Uterus (tissue), 3 donors: ENCODE measurements at regions not wholly inside any gene's neighbourhood (a gene's known extent, or its start where the extent isn't known, plus 50 kb on each side); places are given as distances from the start of the nearest gene placed in this dataset.
"Not testable (repeated sequence)": the region's sequence is repeated elsewhere in the genome, so short reads cannot be mapped to it uniquely, and the experiment has no call there.

ENCODE experiments used
- DNase-seq, 2 donors: peaks; one replicate each; pipeline ENCODE4 v3.0.0-alpha.2; 2019 to 2020
- H3K27ac ChIP-seq, 2 donors: fragments of 200-600 bp; sonication (generic); 1 replicate in 1 of 2; 2 replicates in 1 of 2; pipeline ENCODE4 v1.5.1; 2016 to 2018
- H3K27me3 ChIP-seq, 2 donors: fragments of 200-600 bp; sonication (generic); one replicate each; pipeline ENCODE4 v1.5.1; 2018 to 2019; ENCODE audit warnings: control low read depth in 1 of 2
- H3K36me3 ChIP-seq, 2 donors: fragments of 200-600 bp; sonication (generic); one replicate each; pipeline ENCODE4 v1.5.1; 2019; ENCODE audit warnings: control low read depth in 1 of 2
- H3K4me1 ChIP-seq, 2 donors: fragments of 200-600 bp; sonication (generic); one replicate each; pipeline ENCODE4 v1.5.1; 2018 to 2019; ENCODE audit warnings: control low read depth in 1 of 2
- H3K4me3 ChIP-seq, 2 donors: fragments of 200-600 bp; sonication (generic); 1 replicate in 1 of 2; 2 replicates in 1 of 2; pipeline ENCODE4 v1.5.1; 2018 to 2019; ENCODE audit warnings: mild to moderate bottlenecking in 1 of 2
- H3K9me3 ChIP-seq, 2 donors: fragments of 200-600 bp; sonication (generic); one replicate each; pipeline ENCODE4 v1.5.1; 2019; ENCODE audit warnings: control low read depth in 1 of 2
- POLR2A ChIP-seq, 2 donors: fragments of 450-650 bp; IDR thresholded peaks; one replicate each; pipeline ENCODE4 v1.6.1; 2016; ENCODE audit warnings: antibody characterized with exemption in 2 of 2, mild to moderate bottlenecking in 1 of 2, moderate library complexity in 1 of 2
- intact Hi-C: fragments of 100-400 bp; cut with DNase I; formaldehyde crosslinking; loops from one replicate; pipeline ENCODE4 v1.15.1; 2023; ENCODE audit warnings: low total_unique reads
- TF ChIP-seq, protein P1 (sequence below), 4 experiments: fragments of 200-600 bp in 2 of 4; fragments of 450-650 bp in 2 of 4; sonication (generic) in 2 of 4; IDR thresholded peaks; one replicate each; pipeline ENCODE4 v1.5.1; 2016 to 2019; ENCODE audit warnings: antibody characterized with exemption in 4 of 4, mild to moderate bottlenecking in 2 of 4, moderate library complexity in 1 of 4
- donor health status: DM: yes; HTN: yes; CAD: no.

DNA sequence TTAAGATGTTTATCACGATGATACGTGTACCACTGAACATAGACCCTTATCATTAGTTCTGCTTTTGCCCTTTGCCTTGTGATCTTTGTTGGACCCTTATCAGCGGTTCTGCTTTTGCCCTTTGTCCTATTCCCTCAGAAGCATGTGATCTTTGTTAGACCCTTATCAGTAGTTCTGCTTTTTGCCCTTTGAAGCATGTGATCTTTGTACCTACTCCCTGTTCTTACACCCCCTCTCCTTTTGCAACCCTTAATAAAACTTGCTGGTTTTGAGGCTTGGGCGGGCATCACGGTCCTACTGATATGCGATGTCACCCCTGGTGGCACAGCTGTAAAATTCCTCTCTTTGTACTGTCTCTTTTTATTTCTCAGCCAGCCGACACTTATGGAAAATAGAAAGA lies 117.0 kb downstream of the SDHAF3 start:
- intact Hi-C loops, DNase-seq, H3K4me1 ChIP-seq, H3K27ac ChIP-seq, H3K27me3 ChIP-seq, H3K9me3 ChIP-seq, H3K4me3 ChIP-seq, H3K36me3 ChIP-seq: not testable (repeated sequence)

DNA sequence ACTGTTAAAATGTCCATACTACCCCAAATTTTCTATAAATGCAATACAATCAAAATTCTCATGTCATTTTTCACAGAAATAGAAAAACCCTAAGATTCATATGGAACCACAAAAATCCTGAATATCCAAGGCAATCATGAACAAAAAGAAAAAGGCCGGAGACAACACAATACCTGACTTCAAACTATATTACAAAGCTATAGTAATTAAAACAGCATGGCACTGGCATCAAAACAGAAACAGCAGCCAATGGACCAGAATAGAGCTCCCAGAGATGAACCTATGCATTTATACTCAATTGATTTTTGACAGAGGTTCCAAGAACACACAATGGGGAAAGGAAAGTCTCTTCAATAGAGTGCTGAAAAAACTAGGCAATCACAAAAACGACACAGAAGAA lies 128.8 kb downstream of the SDHAF3 start:
- TF ChIP-seq, protein P1, sequence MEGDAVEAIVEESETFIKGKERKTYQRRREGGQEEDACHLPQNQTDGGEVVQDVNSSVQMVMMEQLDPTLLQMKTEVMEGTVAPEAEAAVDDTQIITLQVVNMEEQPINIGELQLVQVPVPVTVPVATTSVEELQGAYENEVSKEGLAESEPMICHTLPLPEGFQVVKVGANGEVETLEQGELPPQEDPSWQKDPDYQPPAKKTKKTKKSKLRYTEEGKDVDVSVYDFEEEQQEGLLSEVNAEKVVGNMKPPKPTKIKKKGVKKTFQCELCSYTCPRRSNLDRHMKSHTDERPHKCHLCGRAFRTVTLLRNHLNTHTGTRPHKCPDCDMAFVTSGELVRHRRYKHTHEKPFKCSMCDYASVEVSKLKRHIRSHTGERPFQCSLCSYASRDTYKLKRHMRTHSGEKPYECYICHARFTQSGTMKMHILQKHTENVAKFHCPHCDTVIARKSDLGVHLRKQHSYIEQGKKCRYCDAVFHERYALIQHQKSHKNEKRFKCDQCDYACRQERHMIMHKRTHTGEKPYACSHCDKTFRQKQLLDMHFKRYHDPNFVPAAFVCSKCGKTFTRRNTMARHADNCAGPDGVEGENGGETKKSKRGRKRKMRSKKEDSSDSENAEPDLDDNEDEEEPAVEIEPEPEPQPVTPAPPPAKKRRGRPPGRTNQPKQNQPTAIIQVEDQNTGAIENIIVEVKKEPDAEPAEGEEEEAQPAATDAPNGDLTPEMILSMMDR (IDR thresholded peaks at IDR 0.05) = no peak
- TF ChIP-seq POLR2A (IDR thresholded peaks at IDR 0.05) = no peak
- intact Hi-C loops = no loop called here
- no peaks in the 10 kb centered on the region for H3K4me1 ChIP-seq
- no peak overlapping the region for H3K4me3 ChIP-seq
- H3K27me3 ChIP-seq = no peaks in the 10 kb centered on the region
- no peaks in the 10 kb centered on the region for H3K9me3 ChIP-seq
- no peaks in the 10 kb centered on the region for H3K36me3 ChIP-seq
- no peak for DNase-seq
- H3K27ac ChIP-seq = no peak overlapping the region

DNA sequence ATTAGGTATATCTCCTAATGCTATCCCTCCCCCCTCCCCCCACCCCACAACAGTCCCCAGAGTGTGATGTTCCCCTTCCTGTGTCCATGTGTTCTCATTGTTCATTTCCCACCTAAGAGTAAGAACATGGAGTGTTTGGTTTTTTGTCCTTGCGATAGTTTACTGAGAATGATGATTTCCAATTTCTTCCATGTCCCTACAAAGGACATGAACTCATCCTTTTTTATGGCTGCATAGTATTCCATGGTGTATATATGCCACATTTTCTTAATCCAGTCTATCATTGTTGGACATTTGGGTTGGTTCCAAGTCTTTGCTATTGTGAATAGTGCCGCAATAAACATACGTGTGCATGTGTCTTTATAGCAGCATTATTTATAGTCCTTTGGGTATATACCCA lies 140.7 kb downstream of the SDHAF3 start:
- H3K9me3 ChIP-seq, H3K36me3 ChIP-seq, H3K27ac ChIP-seq, DNase-seq, H3K27me3 ChIP-seq, intact Hi-C loops, H3K4me3 ChIP-seq, H3K4me1 ChIP-seq: not testable (repeated sequence)

DNA sequence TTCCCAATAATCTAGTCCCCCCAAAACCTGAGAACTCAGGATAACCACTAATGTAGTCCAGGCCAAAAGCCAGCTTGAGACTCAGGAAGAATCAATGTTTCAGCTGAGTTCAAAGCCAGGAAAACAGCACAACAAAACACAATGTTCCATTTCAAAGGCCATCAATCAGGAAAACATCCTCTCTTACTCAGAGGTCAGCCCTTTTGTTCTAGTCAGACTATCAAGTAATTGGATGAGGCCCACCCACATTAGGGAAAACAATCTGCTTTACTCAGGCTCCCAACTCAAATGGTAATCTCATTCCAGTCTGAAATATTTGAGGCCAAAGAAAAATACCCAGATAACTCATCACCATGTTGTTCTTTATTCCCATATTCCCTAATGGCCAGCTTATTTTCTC lies 152.2 kb downstream of the SDHAF3 start:
- Histone ChIP-seq H3K27ac (no peak overlapping the region), H3K36me3 (no peaks in the 10 kb centered on the region), H3K27me3 (no peaks in the 10 kb centered on the region), H3K9me3 (no peaks in the 10 kb centered on the region), H3K4me1 (no peaks in the 10 kb centered on the region), H3K4me3 (no peak overlapping the region)
- intact Hi-C loops = no loop called here
- DNase-seq = no peak
- no peak for TF ChIP-seq POLR2A (IDR thresholded peaks at IDR 0.05)
- TF ChIP-seq, protein P1 (IDR thresholded peaks at IDR 0.05) = no peak

DNA sequence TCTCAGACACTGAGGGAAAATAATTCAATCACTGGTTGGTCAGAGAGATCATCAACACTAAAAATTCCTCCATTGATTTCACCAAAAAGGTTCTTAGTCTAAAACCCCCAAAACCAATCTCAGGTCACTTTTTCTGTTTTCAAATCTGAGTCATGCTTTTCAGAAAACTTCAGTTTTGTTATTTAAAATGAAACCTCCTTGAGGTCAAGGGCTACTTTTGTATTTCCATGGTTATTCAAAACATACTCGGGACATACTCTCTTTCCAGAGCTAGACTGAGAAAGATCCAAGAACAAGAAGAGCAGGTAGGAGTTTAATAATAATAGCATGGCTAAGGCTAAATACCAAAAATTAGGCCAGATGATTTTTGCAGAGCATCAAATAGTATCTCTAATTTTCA lies 152.8 kb downstream of the SDHAF3 start:
- no peak overlapping the region for H3K4me3 ChIP-seq
- no peak overlapping the region for H3K27ac ChIP-seq
- no peak for TF ChIP-seq POLR2A (IDR thresholded peaks at IDR 0.05)
- TF ChIP-seq, protein P1 (IDR thresholded peaks at IDR 0.05) = no peak
- H3K36me3 ChIP-seq = no peaks in the 10 kb centered on the region
- H3K4me1 ChIP-seq = no peaks in the 10 kb centered on the region
- DNase-seq = no peak
- H3K27me3 ChIP-seq = no peaks in the 10 kb centered on the region
- no peaks in the 10 kb centered on the region for H3K9me3 ChIP-seq
- intact Hi-C loops = no loop called here

DNA sequence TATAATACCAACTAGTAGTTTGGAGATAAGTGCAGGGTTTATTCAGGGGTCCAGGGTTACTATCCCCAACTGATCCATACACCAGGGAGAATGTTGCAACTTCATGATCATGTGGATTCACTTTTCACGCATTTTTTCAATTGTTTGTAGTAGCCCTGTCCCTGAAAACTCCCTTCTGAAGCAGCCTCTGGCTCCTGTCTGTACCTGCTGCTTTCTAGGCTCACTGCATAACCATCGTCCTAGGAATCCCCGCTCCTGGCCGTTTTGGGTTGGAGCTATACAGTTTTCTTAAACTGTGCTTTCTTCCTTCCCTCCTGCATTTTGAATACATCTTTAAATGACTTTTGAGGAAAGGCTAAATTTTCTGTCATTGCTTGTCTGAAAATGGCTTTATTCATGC lies 154.1 kb downstream of the SDHAF3 start:
- intact Hi-C loops = no loop called here
- Histone ChIP-seq H3K4me3 (no peak overlapping the region), H3K27me3 (no peaks in the 10 kb centered on the region), H3K27ac (no peak overlapping the region), H3K36me3 (no peaks in the 10 kb centered on the region), H3K9me3 (no peaks in the 10 kb centered on the region), H3K4me1 (no peaks in the 10 kb centered on the region)
- no peak for DNase-seq
- no peak for TF ChIP-seq POLR2A (IDR thresholded peaks at IDR 0.05)
- TF ChIP-seq, protein P1 (IDR thresholded peaks at IDR 0.05) = no peak
